Stimulated activated CD4-positive, alpha-beta T cell treated with anti-CD3 and anti-CD28 coated beads, Interleukin-12 subunit alpha, Interleukin-12 subunit beta, amount 100 ng/mL, for 48 hours (primary cell): ENCODE measurements at regions not wholly inside any gene's neighbourhood (a gene's known extent, or its start where the extent isn't known, plus 50 kb on each side); places are given as distances from the start of the nearest gene placed in this dataset.

Experiments used
- DNase-seq, 3 donors: peaks; one replicate each; pipeline ENCODE4 v3.0.0-alpha.2; 2020; ENCODE audit warnings: low read depth in 2 of 3, low spot score in 1 of 3

GRCh38 chr18:25875551-25876240 lies 214.7 kb downstream of the SS18 start:
- DNase-seq, result no peak

GRCh38 chr18:25873833-25874232 lies 216.6 kb downstream of the SS18 start:
- no peak for DNase-seq

- DNase-seq, result no peak
Measured at GRCh38 chr18:25866331-25866730, 224.1 kb downstream of the SS18 start.

- no peak for DNase-seq
Measured at GRCh38 chr18:25862881-25863600, 227.4 kb downstream of the SS18 start.

- no peak for DNase-seq
Measured at GRCh38 chr18:25853691-25854433, 236.6 kb downstream of the SS18 start.

GRCh38 chr18:25843791-25844190 lies 246.6 kb downstream of the SS18 start:
- no peak for DNase-seq

GRCh38 chr18:25842665-25843064 lies 247.7 kb downstream of the SS18 start:
- DNase-seq, result no peak

- no peak for DNase-seq
Measured at GRCh38 chr18:25834061-25834460, 256.4 kb downstream of the SS18 start.

GRCh38 chr18:25832001-25832604 lies 258.3 kb downstream of the SS18 start:
- no peak for DNase-seq

GRCh38 chr18:25831301-25831701 lies 259.1 kb downstream of the SS18 start:
- DNase-seq, result no peak

GRCh38 chr18:25830787-25831186 lies 259.6 kb downstream of the SS18 start:
- DNase-seq, result no peak

- DNase-seq, result no peak
Measured at GRCh38 chr18:25827961-25828561, 262.4 kb downstream of the SS18 start.

GRCh38 chr18:25827228-25827627 lies 263.2 kb downstream of the SS18 start:
- DNase-seq, result no peak

- DNase-seq, result no peak
Measured at GRCh38 chr18:25826823-25827222, 263.6 kb downstream of the SS18 start.

GRCh38 chr18:25825979-25826776 lies 264.2 kb downstream of the SS18 start:
- no peak for DNase-seq

GRCh38 chr18:25825056-25825455 lies 265.4 kb downstream of the SS18 start:
- no peak for DNase-seq

GRCh38 chr18:25819746-25820363 lies 270.6 kb downstream of the SS18 start:
- no peak for DNase-seq

- DNase-seq, result no peak
Measured at GRCh38 chr18:25818505-25818904, 271.9 kb downstream of the SS18 start.

GRCh38 chr18:25817546-25818237 lies 272.7 kb downstream of the SS18 start:
- DNase-seq, result no peak
